ENCODE measurements at regions not wholly inside any gene's neighbourhood (a gene's known extent, or its start where the extent isn't known, plus 50 kb on each side); places are given as distances from the start of the nearest gene placed in this dataset.

GRCh38 chr3:182400838-182401237, 392.5 kb upstream of the ATP11B start:
- Histone ChIP-seq H3K4me1 (no peaks in the 10 kb centered on the region), H3K36me3 (no peaks in the 10 kb centered on the region), H3K27me3 (no peaks in the 10 kb centered on the region), H3K4me3 (no peak overlapping the region), H3K27ac (replicated peaks in 1 of 4) (no peak overlapping the region), H3K9me3 (no peaks in the 10 kb centered on the region)
- intact Hi-C loops (cut with DNase I) = no loop called here
- 62% methylated on average over 2 of the region's 2 CpGs for WGBS
- DNase-seq (ENCODE audit: extremely low spot score) = no peak
- no peak for TF ChIP-seq EP300 (IDR thresholded peaks at IDR 0.05)
- no peak for TF ChIP-seq POLR2A (IDR thresholded peaks at IDR 0.05; ENCODE audit: low read depth)

GRCh38 chr3:182404031-182404430, 389.3 kb upstream of the ATP11B start:
- DNase-seq (ENCODE audit: extremely low spot score) = no peak
- Histone ChIP-seq H3K36me3 (no peaks in the 10 kb centered on the region), H3K4me1 (no peaks in the 10 kb centered on the region), H3K27ac (replicated peaks in 1 of 4) (no peak overlapping the region), H3K27me3 (no peaks in the 10 kb centered on the region), H3K9me3 (no peaks in the 10 kb centered on the region), H3K4me3 (no peak overlapping the region)
- intact Hi-C loops (cut with DNase I) = no loop called here
- TF ChIP-seq EP300 (IDR thresholded peaks at IDR 0.05) (no peak), POLR2AphosphoS5 (IDR thresholded peaks at IDR 0.05) (no peak), POLR2A (IDR thresholded peaks at IDR 0.05; ENCODE audit: low read depth) (no peak), CTCF (IDR thresholded peaks at IDR 0.05) (no peak)
- WGBS = 79% methylated on average over 2 of the region's 2 CpGs

- DNase-seq (ENCODE audit: extremely low spot score) = no peak
- Histone ChIP-seq H3K27ac (replicated peaks in 1 of 4) (no peak overlapping the region), H3K9me3 (no peaks in the 10 kb centered on the region), H3K36me3 (no peaks in the 10 kb centered on the region), H3K4me3 (no peak overlapping the region), H3K27me3 (no peaks in the 10 kb centered on the region), H3K4me1 (no peaks in the 10 kb centered on the region)
- no peak for TF ChIP-seq POLR2A (IDR thresholded peaks at IDR 0.05; ENCODE audit: low read depth)
- WGBS = 56% methylated on average over 2 of the region's 2 CpGs
- intact Hi-C loops (cut with DNase I) = no loop called here
Observed at GRCh38 chr3:182405759-182406158, 387.5 kb upstream of the ATP11B start.

- Histone ChIP-seq H3K4me1 (no peaks in the 10 kb centered on the region), H3K36me3 (no peaks in the 10 kb centered on the region), H3K27ac (replicated peaks in 1 of 4) (no peak overlapping the region), H3K9me3 (no peaks in the 10 kb centered on the region), H3K4me3 (no peak overlapping the region), H3K27me3 (no peaks in the 10 kb centered on the region)
- intact Hi-C loops (cut with DNase I) = no loop called here
- no peak for DNase-seq (ENCODE audit: extremely low spot score)
- WGBS = 83% methylated on average over 4 of the region's 4 CpGs
- no peak for TF ChIP-seq CTCF (IDR thresholded peaks at IDR 0.05)
- TF ChIP-seq EP300 (IDR thresholded peaks at IDR 0.05) = no peak
- TF ChIP-seq POLR2AphosphoS5 (IDR thresholded peaks at IDR 0.05) = no peak
- TF ChIP-seq POLR2A (IDR thresholded peaks at IDR 0.05; ENCODE audit: low read depth) = no peak
Observed at GRCh38 chr3:182406786-182407185, 386.5 kb upstream of the ATP11B start.

- H3K9me3 ChIP-seq = no peaks in the 10 kb centered on the region
- no peak overlapping the region for H3K27ac ChIP-seq (replicated peaks in 1 of 4)
- intact Hi-C loops (cut with DNase I) = no loop called here
- H3K4me3 ChIP-seq = no peak overlapping the region
- no peaks in the 10 kb centered on the region for H3K4me1 ChIP-seq
- no peaks in the 10 kb centered on the region for H3K36me3 ChIP-seq
- DNase-seq (ENCODE audit: extremely low spot score) = no peak
- WGBS = 85% methylated on average over 5 of the region's 5 CpGs
- H3K27me3 ChIP-seq = no peaks in the 10 kb centered on the region
- TF ChIP-seq POLR2A (IDR thresholded peaks at IDR 0.05; ENCODE audit: low read depth) = no peak
- TF ChIP-seq CTCF (IDR thresholded peaks at IDR 0.05) = no peak
- TF ChIP-seq POLR2AphosphoS5 (IDR thresholded peaks at IDR 0.05) = no peak
- TF ChIP-seq EP300 (IDR thresholded peaks at IDR 0.05) = no peak
Observed at GRCh38 chr3:182410051-182410450, 383.3 kb upstream of the ATP11B start.

- H3K4me3 ChIP-seq = no peak overlapping the region
- H3K9me3 ChIP-seq = no peaks in the 10 kb centered on the region
- TF ChIP-seq POLR2AphosphoS5 (IDR thresholded peaks at IDR 0.05) = no peak
- TF ChIP-seq CTCF (IDR thresholded peaks at IDR 0.05) = no peak
- TF ChIP-seq EP300 (IDR thresholded peaks at IDR 0.05) = no peak
- no peak for TF ChIP-seq POLR2A (IDR thresholded peaks at IDR 0.05; ENCODE audit: low read depth)
- no peaks in the 10 kb centered on the region for H3K4me1 ChIP-seq
- WGBS = 51% methylated on average over 2 of the region's 2 CpGs
- no peak for DNase-seq (ENCODE audit: extremely low spot score)
- no peak overlapping the region for H3K27ac ChIP-seq (replicated peaks in 1 of 4)
- H3K36me3 ChIP-seq = no peaks in the 10 kb centered on the region
- no peaks in the 10 kb centered on the region for H3K27me3 ChIP-seq
- intact Hi-C loops (cut with DNase I) = no loop called here
Observed at GRCh38 chr3:182412066-182412465, 381.2 kb upstream of the ATP11B start.

All from esophagus muscularis mucosa (tissue), 4 donors.